Adipocyte (in vitro differentiated cells): ENCODE measurements at regions not wholly inside any gene's neighbourhood (a gene's known extent, or its start where the extent isn't known, plus 50 kb on each side); places are given as distances from the start of the nearest gene placed in this dataset.

Source experiments
- DNase-seq: peaks from one replicate; pipeline ENCODE4 v3.0.0-alpha.2; 2015; ENCODE audit warnings: low read depth
- H3K27me3 ChIP-seq: replicated peaks from 2 replicates; pipeline ENCODE4 v1.7.0; 2013; ENCODE audit warnings: mild to moderate bottlenecking, low read length, moderate library complexity; ENCODE audit not compliant: control insufficient read depth, insufficient read depth
- H3K36me3 ChIP-seq: 2 replicates; pipeline ENCODE4 v1.7.0; 2013; ENCODE audit warnings: low read length, mild to moderate bottlenecking, moderate library complexity; ENCODE audit not compliant: control insufficient read depth, insufficient read depth, severe bottlenecking
- H3K4me1 ChIP-seq: 2 replicates; pipeline ENCODE4 v1.7.0; 2013; ENCODE audit warnings: mild to moderate bottlenecking, low read length, moderate library complexity; ENCODE audit not compliant: control insufficient read depth, insufficient read depth
- H3K4me3 ChIP-seq: 2 replicates; pipeline ENCODE4 v1.7.0; 2013; ENCODE audit warnings: mild to moderate bottlenecking, low read length, moderate library complexity
- H3K9ac ChIP-seq: 2 replicates; pipeline ENCODE4 v1.7.0; 2013; ENCODE audit warnings: mild to moderate bottlenecking, low read length, moderate library complexity
- H3K9me3 ChIP-seq: 2 replicates; pipeline ENCODE4 v1.7.0; 2013; ENCODE audit warnings: mild to moderate bottlenecking, low read length, moderate library complexity; ENCODE audit not compliant: control insufficient read depth

GRCh38 chr7:131879424-131879823, 323.0 kb upstream of the PODXL start:
- Histone ChIP-seq H3K4me3 (no peak overlapping the region), H3K9ac (no peak overlapping the region), H3K9me3 (no peaks in the 10 kb centered on the region), H3K27me3 (peaks cover 9% of the 10 kb centered on the region), H3K36me3 (no peaks in the 10 kb centered on the region), H3K4me1 (no peaks in the 10 kb centered on the region)
- DNase-seq: no peak

- Histone ChIP-seq H3K4me3 (no peak overlapping the region), H3K27me3 (peaks cover 15% of the 10 kb centered on the region), H3K9ac (no peak overlapping the region), H3K36me3 (no peaks in the 10 kb centered on the region), H3K9me3 (no peaks in the 10 kb centered on the region), H3K4me1 (no peaks in the 10 kb centered on the region)
- no peak for DNase-seq
These were observed 322.3 kb upstream of the PODXL start for GRCh38 chr7:131878777-131879176.

- Histone ChIP-seq H3K9ac (no peak overlapping the region), H3K4me3 (no peak overlapping the region), H3K9me3 (no peaks in the 10 kb centered on the region), H3K36me3 (no peaks in the 10 kb centered on the region), H3K4me1 (no peaks in the 10 kb centered on the region), H3K27me3 (peaks cover 31% of the 10 kb centered on the region)
- no peak for DNase-seq
These were observed 317.2 kb upstream of the PODXL start for GRCh38 chr7:131873581-131873980.

GRCh38 chr7:131869986-131870385, 313.6 kb upstream of the PODXL start:
- Histone ChIP-seq H3K4me3 (no peak overlapping the region), H3K4me1 (no peaks in the 10 kb centered on the region), H3K36me3 (no peaks in the 10 kb centered on the region), H3K27me3 (peaks cover 31% of the 10 kb centered on the region), H3K9me3 (no peaks in the 10 kb centered on the region), H3K9ac (no peak overlapping the region)
- no peak for DNase-seq

- no peak overlapping the region for H3K9ac ChIP-seq
- no peak overlapping the region for H3K4me3 ChIP-seq
- no peaks in the 10 kb centered on the region for H3K9me3 ChIP-seq
- H3K27me3 ChIP-seq: peaks cover 25% of the 10 kb centered on the region
- H3K36me3 ChIP-seq: no peaks in the 10 kb centered on the region
- no peaks in the 10 kb centered on the region for H3K4me1 ChIP-seq
- no peak for DNase-seq
These were observed 312.9 kb upstream of the PODXL start for GRCh38 chr7:131869169-131869844.

GRCh38 chr7:131867461-131867860, 311.0 kb upstream of the PODXL start:
- Histone ChIP-seq H3K4me3 (no peak overlapping the region), H3K9ac (no peak overlapping the region), H3K27me3 (peaks cover 9% of the 10 kb centered on the region), H3K9me3 (no peaks in the 10 kb centered on the region), H3K36me3 (no peaks in the 10 kb centered on the region), H3K4me1 (no peaks in the 10 kb centered on the region)
- no peak for DNase-seq

GRCh38 chr7:131865911-131866310, 309.5 kb upstream of the PODXL start:
- no peak overlapping the region for H3K9ac ChIP-seq
- H3K4me1 ChIP-seq: peaks cover 4% of the 10 kb centered on the region
- peaks cover 9% of the 10 kb centered on the region for H3K27me3 ChIP-seq
- no peak for DNase-seq
- no peak overlapping the region for H3K4me3 ChIP-seq
- H3K36me3 ChIP-seq: no peaks in the 10 kb centered on the region
- H3K9me3 ChIP-seq: no peaks in the 10 kb centered on the region

- H3K36me3 ChIP-seq: no peaks in the 10 kb centered on the region
- H3K4me1 ChIP-seq: peaks cover 9% of the 10 kb centered on the region
- H3K9me3 ChIP-seq: no peaks in the 10 kb centered on the region
- no peak overlapping the region for H3K9ac ChIP-seq
- no peak overlapping the region for H3K4me3 ChIP-seq
- DNase-seq: peak; percentile 16
- H3K27me3 ChIP-seq: peaks cover 12% of the 10 kb centered on the region
These were observed 305.4 kb upstream of the PODXL start for GRCh38 chr7:131861620-131862346.

- peak; percentile 66 for DNase-seq
- H3K36me3 ChIP-seq: no peaks in the 10 kb centered on the region
- peaks cover 9% of the 10 kb centered on the region for H3K4me1 ChIP-seq
- peak overlapping the region; percentile 38 for H3K4me3 ChIP-seq
- no peak overlapping the region for H3K9ac ChIP-seq
- H3K27me3 ChIP-seq: peaks cover 9% of the 10 kb centered on the region
- peaks cover 5% of the 10 kb centered on the region for H3K9me3 ChIP-seq
These were observed 302.9 kb upstream of the PODXL start for GRCh38 chr7:131859147-131859821.

- no peaks in the 10 kb centered on the region for H3K36me3 ChIP-seq
These were observed 302.2 kb upstream of the PODXL start for GRCh38 chr7:131858611-131859010.

GRCh38 chr7:131849472-131849871, 293.0 kb upstream of the PODXL start:
- H3K9ac ChIP-seq: no peak overlapping the region
- peaks cover 35% of the 10 kb centered on the region for H3K27me3 ChIP-seq
- H3K4me3 ChIP-seq: no peak overlapping the region
- no peak for DNase-seq
- no peaks in the 10 kb centered on the region for H3K4me1 ChIP-seq
- H3K9me3 ChIP-seq: peaks cover 2% of the 10 kb centered on the region
- H3K36me3 ChIP-seq: no peaks in the 10 kb centered on the region

More at GRCh38 chr7:131858611-131859010, 302.2 kb upstream of the PODXL start:
- peaks cover 5% of the 10 kb centered on the region for H3K9me3 ChIP-seq
- no peak overlapping the region for H3K4me3 ChIP-seq
- H3K27me3 ChIP-seq: peaks cover 9% of the 10 kb centered on the region
- DNase-seq: no peak
- no peak overlapping the region for H3K9ac ChIP-seq
- H3K4me1 ChIP-seq: peaks cover 9% of the 10 kb centered on the region
